BLaER1 treated with 17β-estradiol and CSF1 and Interleukin-3, amounts not matched to agents 10 nM and 100 nM (cell line): ENCODE measurements at regions not wholly inside any gene's neighbourhood (a gene's known extent, or its start where the extent isn't known, plus 50 kb on each side); places are given as distances from the start of the nearest gene placed in this dataset.
A peak's percentile ranks its signal among the peaks of the same experiment; 100 is the strongest.
"Not testable (repeated sequence)": the region's sequence is repeated elsewhere in the genome, so short reads cannot be mapped to it uniquely, and the experiment has no call there.

Experiments used
- H3K27ac ChIP-seq, 11 experiments: shearing (Covaris generic); formaldehyde crosslinking; 2 replicates each; pipeline ENCODE4 v1.8.1; 2022
- H3K27me3 ChIP-seq, 11 experiments: shearing (Covaris generic); formaldehyde crosslinking; 2 replicates each; pipeline ENCODE4 v1.8.1; 2022
- H3K36me3 ChIP-seq, 11 experiments: shearing (Covaris generic); formaldehyde crosslinking; 2 replicates each; pipeline ENCODE4 v1.8.1; 2022
- H3K4me1 ChIP-seq, 10 experiments: shearing (Covaris generic); formaldehyde crosslinking; 2 replicates each; pipeline ENCODE4 v1.8.1; 2022
- H3K4me2 ChIP-seq, 11 experiments: shearing (Covaris generic); formaldehyde crosslinking; 2 replicates each; pipeline ENCODE4 v1.8.1; 2022
- H3K4me3 ChIP-seq, 10 experiments: shearing (Covaris generic); formaldehyde crosslinking; 2 replicates each; pipeline ENCODE4 v1.8.1; 2022
- H3K9ac ChIP-seq, 11 experiments: shearing (Covaris generic); formaldehyde crosslinking; 2 replicates each; pipeline ENCODE4 v1.8.1; 2022
- H3K9me3 ChIP-seq, 11 experiments: shearing (Covaris generic); formaldehyde crosslinking; replicated peaks in 1 of 11; 2 replicates each; pipeline ENCODE4 v1.8.1; 2022
- H4K20me1 ChIP-seq, 11 experiments: shearing (Covaris generic); formaldehyde crosslinking; 2 replicates each; pipeline ENCODE4 v1.8.1; 2022
- Cebpa-rat ChIP-seq, 11 experiments: shearing (Covaris generic); IDR thresholded peaks; 2 replicates each; pipeline ENCODE4 v1.8.1; 2022

DNA sequence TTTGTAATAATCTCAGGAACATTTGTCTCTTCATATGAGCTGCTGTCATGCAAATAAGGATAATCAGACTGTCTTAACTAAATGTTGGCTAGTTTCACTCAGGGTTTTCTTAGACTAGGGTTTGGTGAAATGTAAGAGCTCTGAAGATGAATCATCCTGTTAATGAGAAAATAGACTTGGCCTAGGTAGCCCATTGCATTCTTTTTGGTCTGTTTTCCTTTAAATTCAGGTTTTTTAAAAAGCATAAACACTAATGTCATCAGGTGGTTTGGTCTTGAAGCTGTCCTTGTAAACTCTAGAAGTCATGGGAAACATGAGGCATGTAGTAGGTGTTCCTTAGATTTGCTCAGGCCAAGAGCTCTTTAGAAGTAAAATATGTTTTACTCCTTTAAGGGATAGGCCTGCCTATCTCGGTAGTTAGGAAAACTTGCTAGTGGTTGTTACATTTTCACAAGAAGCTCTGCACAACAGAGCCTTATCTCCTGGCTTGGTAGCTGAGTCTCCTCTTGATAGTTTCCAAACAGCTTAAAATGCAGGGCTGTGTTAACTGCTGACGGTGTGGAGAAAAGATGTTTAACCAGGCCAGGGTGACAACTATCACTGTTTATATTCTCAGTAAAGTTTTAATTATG is 62.0 kb upstream of the C1QTNF9B start:
- H3K36me3 ChIP-seq: no peaks in the 10 kb centered on the region
- H3K4me1 ChIP-seq: no peaks in the 10 kb centered on the region
- no peak overlapping the region for H3K4me3 ChIP-seq
- no peak for TF ChIP-seq Cebpa-rat (IDR thresholded peaks at IDR 0.05)
- no peaks in the 10 kb centered on the region for H3K9me3 ChIP-seq
- no peaks in the 10 kb centered on the region for H4K20me1 ChIP-seq
- H3K9ac ChIP-seq: no peak overlapping the region
- no peak overlapping the region for H3K27ac ChIP-seq
- H3K27me3 ChIP-seq: no peaks in the 10 kb centered on the region
- no peak overlapping the region for H3K4me2 ChIP-seq

DNA sequence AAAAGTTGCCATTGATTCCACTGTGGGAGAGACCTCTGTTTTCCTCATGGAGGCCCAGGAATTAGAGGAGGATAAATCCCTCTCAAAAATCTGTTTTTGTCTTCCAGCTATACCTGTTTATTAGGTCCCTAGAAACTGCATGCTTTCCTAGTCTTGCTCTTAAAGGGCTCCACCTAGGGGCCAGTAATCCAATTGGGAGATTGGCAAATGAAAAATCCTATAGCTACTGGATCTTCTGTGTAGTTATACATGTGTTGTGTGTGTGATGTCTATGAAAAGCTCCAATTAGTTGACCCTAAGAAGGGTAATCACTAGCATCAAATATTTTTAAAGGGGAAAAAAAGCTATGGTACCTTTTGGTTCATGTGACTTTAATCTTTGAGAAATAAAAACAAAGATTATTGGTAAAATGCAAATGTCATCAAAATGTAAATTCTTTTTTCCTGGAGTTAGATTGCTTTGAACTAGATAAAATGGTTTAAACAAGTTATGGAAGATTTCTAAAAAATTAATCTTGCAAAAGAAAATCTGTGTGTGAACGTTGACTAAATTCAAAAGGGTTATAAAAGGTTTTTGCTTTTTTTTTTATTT is 63.4 kb upstream of the C1QTNF9B start:
- TF ChIP-seq Cebpa-rat (IDR thresholded peaks at IDR 0.05): no peak
- Histone ChIP-seq H3K4me2 (no peak overlapping the region), H3K9ac (no peak overlapping the region), H4K20me1 (no peaks in the 10 kb centered on the region), H3K4me1 (no peaks in the 10 kb centered on the region), H3K9me3 (no peaks in the 10 kb centered on the region), H3K27ac (no peak overlapping the region), H3K27me3 (no peaks in the 10 kb centered on the region), H3K36me3 (no peaks in the 10 kb centered on the region), H3K4me3 (no peak overlapping the region)

DNA sequence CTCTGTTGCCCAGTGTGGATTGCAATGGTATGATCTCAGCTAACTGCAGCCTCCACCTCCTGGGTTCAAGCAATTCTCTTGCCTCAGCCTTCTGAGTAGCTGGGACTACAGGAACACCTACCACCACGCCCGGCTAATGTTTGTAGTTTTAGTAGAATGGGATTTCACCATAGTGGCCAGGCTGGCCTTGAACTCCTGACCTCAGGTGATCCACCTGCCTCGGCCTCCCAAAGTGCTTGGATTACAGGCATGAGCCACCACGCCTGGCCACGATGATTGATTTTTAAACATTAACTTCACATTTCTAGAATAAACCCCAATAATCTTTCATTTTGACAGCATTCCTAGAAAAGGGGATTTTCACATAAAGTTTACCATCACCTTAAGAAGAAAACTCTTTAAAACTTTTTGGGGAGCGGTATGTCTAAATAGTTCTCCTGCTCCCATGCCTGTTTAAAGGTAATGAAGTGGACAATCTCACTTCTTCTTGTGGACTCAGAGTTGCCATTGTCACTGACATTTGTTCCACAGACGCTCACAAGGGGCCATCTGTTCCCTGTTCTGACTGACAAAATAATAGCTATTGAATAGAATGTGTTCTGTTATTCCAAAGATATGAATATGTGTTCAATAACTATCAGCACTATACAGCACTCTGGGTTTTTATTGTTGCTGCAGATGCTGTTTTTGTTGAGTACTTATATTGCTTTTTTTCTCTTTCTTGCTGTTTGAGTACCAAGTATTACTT is 66.1 kb upstream of the C1QTNF9B start:
- H3K4me1 ChIP-seq: peaks cover 0 to 5% (median 0%) of the 10 kb centered on the region in 10 experiments; a peak in 1 of 20 replicates
- no peaks in the 10 kb centered on the region for H3K36me3 ChIP-seq
- no peaks in the 10 kb centered on the region for H3K27me3 ChIP-seq
- H4K20me1 ChIP-seq: no peaks in the 10 kb centered on the region
- H3K4me3 ChIP-seq: no peak overlapping the region
- no peak for TF ChIP-seq Cebpa-rat (IDR thresholded peaks at IDR 0.05)
- no peak overlapping the region for H3K9ac ChIP-seq
- no peak overlapping the region for H3K27ac ChIP-seq
- no peaks in the 10 kb centered on the region for H3K9me3 ChIP-seq
- no peak overlapping the region for H3K4me2 ChIP-seq

DNA sequence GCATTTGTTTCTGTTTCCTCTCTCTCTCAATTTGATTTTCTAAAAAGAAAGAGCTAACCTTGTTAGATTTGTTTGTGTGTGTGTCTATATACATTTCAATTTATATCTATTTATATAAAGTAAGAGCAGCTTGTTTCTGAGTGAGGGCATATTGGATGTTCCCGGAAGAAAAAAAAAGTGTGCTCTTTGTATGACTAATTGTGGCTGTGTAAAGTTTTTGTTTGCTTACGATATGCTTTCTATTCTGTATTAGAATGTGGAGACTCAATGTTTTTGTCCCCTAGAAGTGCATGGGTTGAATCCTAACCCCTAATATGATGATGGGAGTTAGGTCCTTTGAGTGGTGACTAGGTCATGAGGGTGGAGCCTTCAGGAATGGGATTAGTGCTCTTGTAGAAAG is 66.6 kb upstream of the C1QTNF9B start:
- TF ChIP-seq Cebpa-rat (IDR thresholded peaks at IDR 0.05): no peak
- H3K4me1 ChIP-seq: peaks cover 0 to 5% (median 0%) of the 10 kb centered on the region in 10 experiments; a peak in 1 of 20 replicates
- no peaks in the 10 kb centered on the region for H3K36me3 ChIP-seq
- no peak overlapping the region for H3K4me2 ChIP-seq
- H3K9me3 ChIP-seq: no peaks in the 10 kb centered on the region
- H3K9ac ChIP-seq: no peak overlapping the region
- H3K4me3 ChIP-seq: no peak overlapping the region
- H3K27ac ChIP-seq: no peak overlapping the region
- no peaks in the 10 kb centered on the region for H4K20me1 ChIP-seq
- no peaks in the 10 kb centered on the region for H3K27me3 ChIP-seq

DNA sequence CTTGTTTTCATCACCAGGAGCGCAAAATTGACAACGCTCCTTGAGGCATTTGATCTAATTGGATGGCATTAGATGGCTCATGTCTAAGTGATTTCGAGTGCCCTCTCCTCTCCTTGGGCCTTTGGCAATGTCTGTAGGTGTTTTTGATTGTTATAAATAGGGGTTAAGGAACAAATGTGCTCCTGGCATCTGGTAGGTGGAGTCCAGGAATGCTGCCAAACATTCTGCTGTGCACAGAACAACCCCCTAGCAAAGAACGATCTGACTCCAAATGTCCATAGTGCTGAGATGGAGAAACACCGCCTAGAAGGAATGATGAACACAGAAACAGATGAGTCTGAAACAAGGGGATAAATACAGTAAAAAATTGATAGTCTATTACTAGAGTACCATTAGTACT is 68.0 kb upstream of the C1QTNF9B start:
- no peak overlapping the region for H3K4me2 ChIP-seq
- no peaks in the 10 kb centered on the region for H3K36me3 ChIP-seq
- peaks cover 0 to 5% (median 0%) of the 10 kb centered on the region in 10 experiments; a peak in 1 of 20 replicates for H3K4me1 ChIP-seq
- no peak overlapping the region for H3K27ac ChIP-seq
- H3K9me3 ChIP-seq: no peaks in the 10 kb centered on the region
- no peaks in the 10 kb centered on the region for H4K20me1 ChIP-seq
- no peak for TF ChIP-seq Cebpa-rat (IDR thresholded peaks at IDR 0.05)
- no peak overlapping the region for H3K4me3 ChIP-seq
- no peaks in the 10 kb centered on the region for H3K27me3 ChIP-seq
- H3K9ac ChIP-seq: no peak overlapping the region

DNA sequence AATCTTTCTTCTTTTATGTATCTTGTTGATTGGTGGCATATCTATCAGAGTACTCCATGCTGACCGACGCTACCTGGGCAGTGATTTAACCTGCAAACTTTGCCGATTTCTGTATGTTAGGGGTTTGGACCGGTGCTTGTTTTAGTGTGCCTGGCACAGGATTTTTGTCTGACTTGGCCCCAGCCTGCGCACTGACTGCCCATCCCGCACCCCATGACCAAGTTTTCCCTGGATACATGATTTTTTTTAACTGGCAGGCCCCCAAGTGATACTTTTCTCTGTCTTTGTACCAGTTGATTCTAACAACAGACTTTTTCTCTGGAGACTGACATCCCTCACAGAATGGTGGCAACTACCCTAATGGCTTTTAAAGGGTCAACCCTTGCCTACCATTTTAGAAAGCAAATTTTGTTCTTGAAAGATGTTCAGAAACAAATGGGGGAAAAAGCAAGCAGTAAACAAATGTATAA is 69.0 kb upstream of the C1QTNF9B start:
- Histone ChIP-seq H3K4me1 (peaks cover 0 to 5% (median 0%) of the 10 kb centered on the region in 10 experiments; a peak in 1 of 20 replicates), H4K20me1 (no peaks in the 10 kb centered on the region), H3K9me3 (no peaks in the 10 kb centered on the region), H3K36me3 (no peaks in the 10 kb centered on the region), H3K27me3 (no peaks in the 10 kb centered on the region), H3K4me2 (peak overlapping the region in 4 of 11 experiments; percentile 10 to 19 (median 17); a peak in 3 of 22 replicates), H3K9ac (no peak overlapping the region), H3K4me3 (no peak overlapping the region), H3K27ac (peak overlapping the region in 4 of 11 experiments; percentile 8 to 30 (median 28); a peak in 2 of 22 replicates)
- TF ChIP-seq Cebpa-rat (IDR thresholded peaks at IDR 0.05): no peak

DNA sequence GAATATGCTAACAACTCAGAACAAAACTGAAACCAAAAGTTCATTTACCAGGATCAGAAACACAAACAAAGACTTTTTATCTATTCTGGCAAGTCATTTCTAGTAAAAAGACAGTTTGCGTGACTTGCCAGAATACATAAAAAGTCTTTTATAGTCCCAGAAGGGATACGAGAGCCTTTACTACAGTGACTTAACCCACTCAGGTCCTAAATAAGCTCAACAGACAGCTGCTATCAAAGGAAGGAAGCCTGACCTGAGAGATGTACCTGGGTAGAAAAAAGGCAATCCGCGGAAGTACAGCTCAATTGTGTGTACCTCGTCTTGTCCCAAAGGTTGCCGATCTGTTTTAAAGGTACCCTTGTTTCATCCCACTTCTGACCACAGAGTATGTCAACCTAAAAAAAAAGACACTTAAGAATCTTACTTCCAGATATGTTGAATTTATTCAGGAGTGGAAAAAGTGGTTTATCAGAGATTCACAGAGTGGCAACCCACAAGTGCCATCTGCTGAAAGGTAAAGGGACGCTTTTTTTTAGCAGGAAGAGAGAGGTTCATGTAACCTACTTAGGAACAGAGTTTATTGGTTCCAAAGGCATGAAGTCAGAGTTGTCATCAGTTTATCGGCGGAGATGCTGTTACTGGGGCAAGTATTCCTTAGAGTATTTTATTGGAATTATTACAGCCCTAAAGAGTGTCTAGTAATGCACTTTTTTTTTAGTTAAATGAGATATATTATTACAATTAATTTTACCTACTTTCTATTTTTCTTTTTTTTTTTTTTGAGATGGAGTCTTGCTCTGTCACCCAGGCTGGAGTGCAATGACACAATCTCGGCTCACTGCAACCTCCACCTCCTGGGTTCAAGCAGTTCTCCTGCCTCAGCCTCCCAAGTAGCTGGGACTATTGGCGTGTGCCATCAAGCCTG is 69.7 kb upstream of the C1QTNF9B start:
- H4K20me1 ChIP-seq: no peaks in the 10 kb centered on the region

DNA sequence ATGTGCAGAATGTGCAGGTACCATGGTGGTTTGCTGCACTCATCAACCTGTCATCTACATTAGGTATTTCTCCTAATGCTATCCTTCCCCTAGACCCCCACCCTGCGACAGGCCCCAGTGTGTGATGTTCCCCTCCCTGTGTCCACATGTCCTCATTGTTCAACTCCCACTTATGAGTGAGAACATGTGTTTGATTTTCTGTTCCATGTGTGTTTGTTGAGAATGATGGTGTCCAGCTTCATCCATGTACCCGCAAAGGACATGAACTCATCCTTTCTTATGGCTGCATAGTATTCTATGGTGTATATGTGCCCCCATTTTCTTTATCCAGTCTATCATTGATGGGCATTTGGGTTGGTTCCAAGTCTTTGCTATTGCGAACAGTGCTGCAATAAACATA is 70.5 kb upstream of the C1QTNF9B start:
- H3K9ac ChIP-seq, H3K4me3 ChIP-seq, H4K20me1 ChIP-seq, H3K4me1 ChIP-seq, H3K27me3 ChIP-seq, H3K27ac ChIP-seq, H3K9me3 ChIP-seq, H3K36me3 ChIP-seq, H3K4me2 ChIP-seq: not testable (repeated sequence)

More for the DNA sequence above, 69.7 kb upstream of the C1QTNF9B start:
- Histone ChIP-seq H3K4me2 (peak overlapping the region in 4 of 11 experiments; percentile 10 to 19 (median 17); a peak in 4 of 22 replicates), H3K4me1 (peaks cover 0 to 5% (median 0%) of the 10 kb centered on the region in 10 experiments; a peak in 1 of 20 replicates), H3K4me3 (no peak overlapping the region), H3K36me3 (no peaks in the 10 kb centered on the region), H3K9ac (no peak overlapping the region), H3K9me3 (no peaks in the 10 kb centered on the region), H3K27me3 (no peaks in the 10 kb centered on the region), H3K27ac (peak overlapping the region in 5 of 11 experiments; percentile 8 to 30 (median 27); a peak in 4 of 22 replicates)
- no peak for TF ChIP-seq Cebpa-rat (IDR thresholded peaks at IDR 0.05)
